ENCODE measurements at regions not wholly inside any gene's neighbourhood (a gene's known extent, or its start where the extent isn't known, plus 50 kb on each side); places are given as distances from the start of the nearest gene placed in this dataset.

DNA sequence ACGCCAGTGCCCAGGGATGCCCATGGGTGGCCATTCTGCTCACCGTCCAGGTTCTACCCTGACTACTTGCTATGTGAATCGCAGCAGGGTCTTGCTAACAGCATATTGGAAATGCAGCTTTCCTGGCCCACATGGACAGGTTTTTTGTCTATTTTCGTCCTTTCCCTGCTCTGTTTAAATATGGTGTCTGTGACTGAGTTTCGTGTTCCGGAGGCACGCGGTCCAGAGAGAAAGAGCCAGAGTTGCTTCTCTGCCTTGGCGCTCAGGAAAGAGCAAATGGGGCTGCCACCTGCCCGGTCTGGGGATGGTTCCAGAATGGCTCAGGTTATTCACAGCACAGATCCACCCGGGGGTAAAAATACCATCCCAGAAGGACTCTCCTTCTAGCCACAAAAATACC, 456.2 kb downstream of the BCL11A start:
- no peak for DNase-seq (ENCODE audit: low read depth in 2 of 2)

DNA sequence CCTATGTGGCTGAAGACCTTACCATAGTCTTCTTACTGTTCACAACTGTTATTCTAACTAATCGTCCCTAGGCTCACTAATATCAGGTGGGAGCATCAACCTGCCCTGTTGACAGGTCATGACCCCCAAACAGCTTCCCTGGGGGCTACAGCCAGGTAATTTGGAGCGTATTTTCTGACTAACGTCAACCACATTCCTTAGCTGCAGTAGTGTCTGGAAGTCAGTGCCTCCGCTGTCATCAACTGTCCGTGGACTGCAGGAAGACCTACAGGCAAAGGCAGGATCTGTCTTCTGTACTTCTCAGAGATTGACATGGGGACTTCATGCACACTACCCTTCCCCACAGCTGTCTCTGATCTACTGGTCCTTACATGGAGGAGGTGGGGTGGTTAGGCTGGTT, 456.9 kb downstream of the BCL11A start:
- no peak for DNase-seq (ENCODE audit: low read depth in 2 of 2)

DNA sequence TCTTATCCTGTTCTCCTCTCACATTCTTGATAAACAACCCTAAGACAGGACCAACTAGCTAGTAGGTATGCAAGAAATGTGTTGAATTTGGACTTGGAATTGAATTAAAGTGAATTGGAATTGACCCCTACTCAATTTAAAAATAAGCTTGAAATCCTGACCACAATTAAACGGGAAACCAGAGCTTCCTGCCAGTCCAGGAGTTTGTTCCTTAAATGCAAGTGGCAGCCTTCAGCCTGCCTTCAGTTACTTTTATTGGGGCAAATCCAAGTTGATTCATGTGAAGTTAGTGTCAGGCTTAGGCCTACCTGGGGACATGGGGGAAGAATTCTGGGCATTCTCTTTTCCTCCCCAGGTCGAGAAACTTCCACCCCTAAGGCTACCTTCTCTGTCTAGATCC, 457.6 kb downstream of the BCL11A start:
- DNase-seq (ENCODE audit: low read depth in 2 of 2): no peak

DNA sequence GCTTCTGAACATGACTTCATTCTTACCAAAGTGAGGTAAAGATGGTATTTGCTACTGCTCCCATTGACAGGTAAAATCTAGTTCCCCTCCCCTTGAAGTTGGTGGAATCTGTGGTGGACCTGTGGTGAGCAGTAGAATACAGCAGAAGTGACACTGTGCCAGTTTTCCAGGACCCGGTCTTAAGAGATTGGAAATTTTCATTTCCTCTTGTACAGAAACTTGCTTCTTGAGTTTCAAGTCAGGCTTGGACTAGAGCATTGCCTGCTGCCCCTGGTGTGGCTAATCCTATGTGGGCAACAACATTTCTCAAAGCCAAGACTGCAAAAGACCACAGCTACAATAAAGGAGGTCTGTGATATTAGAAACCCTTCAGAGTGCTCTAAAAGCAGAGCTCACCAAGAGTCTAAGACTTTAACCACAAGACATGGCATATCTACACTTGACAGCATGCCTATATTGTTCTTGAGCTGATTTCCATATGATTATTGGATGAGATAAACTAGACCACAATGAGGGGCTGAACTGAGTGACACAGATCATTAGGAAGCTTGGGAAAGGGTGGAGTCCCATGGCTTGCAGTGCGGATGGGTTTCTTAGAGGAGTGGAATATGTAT, 458.1 kb downstream of the BCL11A start:
- DNase-seq (ENCODE audit: low read depth in 2 of 2): no peak

DNA sequence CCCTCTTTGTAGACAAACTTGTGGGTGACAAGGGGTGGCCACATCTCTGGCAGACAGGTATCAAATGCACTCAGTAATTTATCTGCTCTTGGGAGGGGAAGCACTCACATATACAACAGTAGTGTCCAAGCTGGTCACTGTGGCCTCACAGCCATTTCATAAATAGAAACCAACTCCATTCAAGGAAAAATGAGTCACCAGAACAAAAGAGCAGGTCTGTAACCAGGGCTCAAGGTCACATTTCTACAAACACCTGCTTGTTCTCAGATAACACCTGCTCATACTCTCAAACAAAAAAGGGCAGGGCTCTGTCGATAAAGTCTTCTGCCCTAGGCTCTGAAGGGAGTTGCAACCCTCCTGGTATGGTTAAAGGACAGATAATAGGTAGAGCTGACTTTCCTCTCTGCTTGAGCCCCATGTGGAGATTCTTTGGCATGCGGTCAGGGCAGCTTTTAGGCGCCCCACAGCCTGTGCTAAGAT, 459.0 kb downstream of the BCL11A start:
- DNase-seq (ENCODE audit: low read depth in 2 of 2): no peak

DNA sequence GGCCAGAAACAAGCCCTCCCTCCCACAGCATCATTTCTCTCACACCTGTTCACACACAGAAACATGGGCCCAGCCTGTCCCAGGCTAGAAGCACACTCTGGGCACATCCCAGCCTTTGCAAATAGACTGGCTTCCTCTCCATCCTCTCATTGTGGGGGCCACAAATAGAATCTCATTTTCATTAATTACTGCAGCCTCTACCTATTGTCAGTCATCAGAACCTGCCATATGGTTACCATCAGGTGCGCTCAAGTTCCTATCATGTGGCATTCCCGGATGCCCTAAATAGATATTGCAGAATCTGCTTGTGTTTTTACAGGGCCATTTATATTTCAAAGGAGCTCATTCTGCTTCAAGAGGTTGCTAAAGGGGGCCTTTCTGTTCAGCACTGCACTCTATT, 460.7 kb downstream of the BCL11A start:
- DNase-seq (ENCODE audit: low read depth in 2 of 2): no peak

DNA sequence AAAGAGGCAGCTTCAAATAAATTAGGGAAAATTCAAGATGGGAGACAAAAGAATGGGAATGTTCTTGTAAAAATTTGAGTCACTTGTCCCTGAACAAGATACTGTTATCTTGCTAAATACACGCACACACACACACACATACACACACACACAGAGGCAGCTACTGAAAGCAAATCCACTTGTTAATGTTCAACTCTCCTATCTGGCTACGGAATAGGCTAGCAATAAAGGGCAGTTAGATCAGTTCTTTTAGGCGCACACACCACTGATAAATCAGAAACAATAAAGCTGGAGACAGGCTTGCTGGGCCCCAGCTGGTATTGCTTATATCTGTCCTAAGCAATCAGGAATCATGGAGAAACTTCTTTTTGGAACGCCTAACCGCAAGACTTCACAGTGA, 461.6 kb downstream of the BCL11A start:
- DNase-seq (ENCODE audit: low read depth in 2 of 2): no peak

DNA sequence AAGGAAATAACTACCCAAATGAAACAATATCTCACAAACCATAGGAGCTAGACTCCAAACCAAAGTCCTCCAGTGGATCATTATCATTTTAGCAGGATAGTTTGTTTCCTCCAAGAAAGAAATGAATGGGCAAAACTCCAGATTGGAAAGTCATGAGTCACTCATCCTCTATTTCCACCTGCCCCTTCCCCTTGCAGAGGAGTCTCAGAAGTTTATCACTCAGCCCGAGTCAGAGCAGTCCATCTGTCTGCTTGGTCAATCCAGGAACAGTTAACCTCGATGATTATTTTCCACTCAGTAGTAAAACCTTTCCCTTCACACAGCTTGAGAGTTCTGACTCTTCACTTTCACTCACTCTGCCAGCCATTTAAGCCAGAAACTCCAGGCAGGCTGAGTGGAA, 462.2 kb downstream of the BCL11A start:
- no peak for DNase-seq (ENCODE audit: low read depth in 2 of 2)

DNA sequence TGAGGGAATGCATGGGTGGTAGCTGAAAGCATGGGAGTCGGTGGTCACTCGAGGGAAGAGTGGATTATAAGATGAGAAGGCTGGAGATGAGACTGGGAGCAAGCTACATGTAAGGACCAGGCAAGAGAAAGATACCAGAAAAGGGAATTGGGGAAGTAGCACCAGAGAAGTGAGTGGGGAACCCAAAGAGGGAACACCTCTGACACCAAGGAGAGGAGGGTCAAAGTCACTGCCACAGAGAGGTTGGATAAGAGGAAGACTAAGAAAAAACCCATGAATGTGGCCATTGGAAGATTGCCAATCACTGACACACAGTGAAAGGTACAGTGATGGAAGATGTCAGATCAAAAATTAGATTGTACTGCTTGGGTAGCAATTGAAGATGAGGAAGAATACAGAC, 473.9 kb downstream of the BCL11A start:
- DNase-seq (ENCODE audit: low read depth in 2 of 2): no peak

DNA sequence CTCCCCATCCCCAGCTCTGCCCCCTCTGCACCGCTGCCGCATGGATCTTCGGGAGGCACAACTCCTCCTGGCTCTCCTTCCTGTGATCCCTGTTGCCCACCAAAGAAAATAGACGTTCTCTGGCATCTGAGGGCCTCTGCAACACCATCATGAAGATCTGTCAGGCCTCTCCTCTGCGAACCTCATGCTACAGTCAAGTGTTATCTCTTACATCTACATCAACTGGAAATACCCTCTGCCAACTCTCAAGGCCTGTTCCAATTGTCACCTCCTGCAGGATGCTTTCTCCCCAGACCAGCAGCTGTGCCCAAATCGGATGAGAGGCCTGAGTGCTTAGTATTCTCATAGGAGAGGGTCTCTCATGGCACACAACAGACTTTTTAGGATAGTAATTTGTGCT, 478.4 kb downstream of the BCL11A start:
- DNase-seq (ENCODE audit: low read depth in 2 of 2): no peak

DNA sequence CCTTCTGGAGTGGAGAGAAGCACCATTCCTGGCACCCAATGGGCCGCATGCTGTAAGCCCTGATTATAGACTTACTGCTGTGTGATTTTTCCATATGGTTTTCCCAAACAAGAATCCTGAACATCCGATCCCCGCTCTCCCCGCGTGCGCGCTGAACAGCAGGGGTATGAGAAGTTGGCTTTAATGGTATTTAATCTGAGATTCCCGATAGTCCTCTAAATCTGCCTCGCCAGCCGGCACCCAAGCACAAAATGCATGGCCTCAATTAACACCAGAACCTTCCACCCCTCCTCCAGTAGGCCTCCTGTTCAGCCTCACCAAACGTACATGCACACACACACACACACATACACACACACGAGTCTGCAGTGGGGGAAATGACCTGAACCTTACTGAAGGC, 480.3 kb downstream of the BCL11A start:
- DNase-seq (ENCODE audit: low read depth in 2 of 2): no peak

DNA sequence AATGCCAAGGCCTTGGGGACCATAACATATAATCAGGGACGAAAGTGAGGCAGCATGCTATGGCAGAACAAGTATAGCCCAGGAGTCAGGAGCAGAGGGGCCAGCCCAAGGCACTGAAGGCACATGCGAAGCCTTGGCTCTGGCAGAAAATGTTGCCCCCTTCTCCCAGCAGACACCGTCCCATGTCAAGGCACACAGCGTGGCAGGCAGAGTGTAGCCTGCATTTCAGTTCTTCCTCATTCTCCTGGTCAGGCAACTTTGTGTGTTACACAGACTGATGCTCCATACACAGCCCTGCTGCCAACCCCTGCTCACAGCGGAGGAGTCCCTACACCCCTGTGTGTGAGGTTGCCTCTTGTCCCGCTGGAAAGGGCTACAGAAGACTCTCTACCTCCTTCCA, 480.8 kb downstream of the BCL11A start:
- DNase-seq (ENCODE audit: low read depth in 2 of 2): no peak

DNA sequence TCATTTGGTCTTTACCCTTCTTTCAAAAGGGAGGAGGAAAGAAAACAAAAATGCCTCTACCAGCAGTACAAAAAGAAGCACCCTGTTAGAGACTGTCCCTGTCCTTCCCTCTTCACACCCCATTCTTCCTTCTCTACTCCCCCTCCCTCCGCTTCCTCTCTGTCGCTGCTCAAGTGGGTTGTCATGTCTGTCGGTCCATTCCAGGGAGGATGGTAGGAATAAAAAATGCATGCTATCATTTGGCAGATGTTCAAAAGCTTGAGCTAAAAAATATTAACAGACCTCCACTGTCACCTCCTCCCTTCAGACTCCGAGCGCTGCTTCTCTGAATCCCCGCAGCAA, 482.0 kb downstream of the BCL11A start:
- no peak for DNase-seq (ENCODE audit: low read depth in 2 of 2)

DNA sequence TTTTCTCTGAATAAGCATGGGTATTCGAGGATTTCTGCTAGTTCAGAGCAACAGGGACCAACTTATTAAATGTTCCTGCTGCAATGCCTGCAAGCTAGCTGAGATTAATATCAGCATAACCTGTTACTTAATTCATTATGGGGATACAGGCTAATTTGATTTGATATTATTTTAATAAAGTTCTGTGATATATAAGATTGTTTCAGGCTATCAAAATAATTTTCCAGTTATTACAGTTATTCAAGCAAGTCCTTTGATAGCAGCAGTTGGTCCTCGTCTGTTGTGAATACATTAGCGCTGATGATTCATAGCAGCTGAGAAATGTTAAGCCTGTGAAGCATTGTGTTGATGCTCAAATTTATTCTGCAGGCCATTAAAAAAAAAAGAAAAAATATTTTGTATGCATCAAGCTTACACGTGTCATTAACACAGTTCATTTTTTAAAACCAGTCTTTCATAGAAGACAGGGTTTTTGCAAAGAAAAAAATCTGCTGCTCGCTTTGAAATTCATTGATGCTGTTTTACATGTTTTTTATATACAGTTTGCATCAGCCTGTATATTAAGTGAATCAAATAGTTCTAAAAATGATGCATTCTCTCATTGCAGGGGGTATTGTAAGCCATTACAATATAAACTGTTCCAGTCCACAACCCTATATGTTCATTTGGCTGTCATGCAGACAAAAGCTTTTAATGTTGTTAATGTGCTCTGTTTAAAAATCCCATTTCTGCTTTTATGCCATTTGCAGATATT, 482.5 kb downstream of the BCL11A start:
- no peak for DNase-seq (ENCODE audit: low read depth in 2 of 2)

DNA sequence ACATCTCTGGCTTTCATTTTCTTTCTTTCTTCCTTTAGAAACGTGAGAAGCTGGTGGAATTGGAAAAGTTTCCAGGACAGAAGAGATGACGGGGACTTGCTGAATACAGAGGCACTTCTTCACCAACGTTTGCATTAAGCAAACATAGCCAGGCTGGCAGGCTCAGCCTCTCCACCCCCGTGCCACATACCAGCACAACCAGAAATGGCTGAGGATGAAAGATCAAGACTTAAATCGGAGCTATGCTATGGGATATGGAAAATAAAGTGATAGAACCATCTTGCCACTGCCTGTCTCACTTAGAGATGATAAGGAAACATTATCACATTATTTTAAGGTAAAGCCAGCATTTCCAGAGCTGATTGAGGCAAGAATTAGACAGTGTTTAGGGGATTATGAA, 483.3 kb downstream of the BCL11A start:
- no peak for DNase-seq (ENCODE audit: low read depth in 2 of 2)

DNA sequence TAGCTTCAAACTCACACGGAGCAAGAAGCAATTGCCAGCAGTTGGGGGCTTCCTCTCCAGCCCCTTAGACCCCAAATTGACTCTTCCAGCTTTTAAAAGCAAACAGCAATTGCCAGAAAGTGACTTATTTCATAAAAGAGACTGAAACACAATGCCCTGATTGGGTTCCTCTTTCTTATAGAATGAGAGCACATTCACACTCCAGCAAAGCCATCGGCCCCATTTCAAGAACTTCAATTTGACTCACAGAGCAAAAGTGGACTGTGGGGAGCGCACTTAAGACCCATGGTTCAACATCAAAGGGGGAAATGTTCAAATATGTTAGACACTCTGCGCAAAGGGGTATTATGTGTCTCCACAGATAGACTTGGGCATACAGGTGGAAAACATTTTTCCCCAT, 484.7 kb downstream of the BCL11A start:
- DNase-seq (ENCODE audit: low read depth in 2 of 2): no peak

DNA sequence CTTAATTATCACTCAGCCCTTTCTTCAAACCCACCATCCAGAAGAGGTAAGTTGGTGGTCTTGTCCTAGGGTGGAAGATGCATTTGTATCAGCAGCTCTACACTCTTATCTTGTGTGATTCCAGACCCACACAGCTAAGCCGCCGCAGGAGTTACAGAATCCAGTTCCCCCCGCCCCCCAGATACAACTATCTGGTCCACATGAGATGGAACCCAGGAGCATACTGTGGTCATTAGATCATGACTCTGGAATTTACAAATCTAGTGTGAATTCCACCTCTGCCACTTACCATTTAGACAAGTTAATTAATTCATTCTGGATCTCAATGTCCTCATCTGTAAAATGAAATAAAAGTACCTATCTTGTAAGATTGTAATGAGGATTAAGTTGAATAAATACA, 486.4 kb downstream of the BCL11A start:
- no peak for DNase-seq (ENCODE audit: low read depth in 2 of 2)

DNA sequence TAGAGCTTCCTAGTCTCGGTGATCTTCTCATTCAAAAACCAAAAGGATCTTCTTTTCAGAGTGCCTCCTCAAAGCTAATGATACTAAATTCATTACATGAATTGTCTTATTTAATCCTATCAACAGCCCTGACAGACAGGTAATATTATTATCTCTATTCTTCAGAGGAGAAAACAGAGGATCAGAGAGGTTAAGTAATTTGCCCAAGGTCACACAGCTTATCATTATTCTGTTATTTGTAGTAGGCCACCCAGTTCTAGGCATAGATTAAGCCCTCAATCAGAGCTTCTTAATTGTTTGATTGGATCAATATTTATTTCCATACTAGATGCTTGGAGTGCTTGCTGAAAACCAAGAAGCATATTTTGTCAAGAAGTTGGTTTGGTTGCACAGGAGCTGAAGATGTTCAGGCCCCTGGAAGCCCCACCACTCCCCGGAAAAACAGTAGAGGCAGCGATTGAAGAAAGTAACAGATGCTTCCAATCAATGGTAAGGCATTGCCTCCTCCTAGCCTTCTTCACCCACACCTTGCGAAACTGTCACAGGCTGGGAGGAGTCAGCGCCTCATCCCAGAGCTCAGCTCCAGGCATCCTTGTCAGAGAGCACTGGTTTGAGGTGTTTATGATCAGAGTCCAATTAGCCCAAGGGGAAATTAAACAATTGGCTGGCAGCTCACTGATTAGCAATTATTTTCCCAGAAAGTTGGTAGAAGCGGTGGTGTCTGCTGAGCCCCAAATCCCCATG, 487.2 kb downstream of the BCL11A start:
- no peak for DNase-seq (ENCODE audit: low read depth in 2 of 2)

DNA sequence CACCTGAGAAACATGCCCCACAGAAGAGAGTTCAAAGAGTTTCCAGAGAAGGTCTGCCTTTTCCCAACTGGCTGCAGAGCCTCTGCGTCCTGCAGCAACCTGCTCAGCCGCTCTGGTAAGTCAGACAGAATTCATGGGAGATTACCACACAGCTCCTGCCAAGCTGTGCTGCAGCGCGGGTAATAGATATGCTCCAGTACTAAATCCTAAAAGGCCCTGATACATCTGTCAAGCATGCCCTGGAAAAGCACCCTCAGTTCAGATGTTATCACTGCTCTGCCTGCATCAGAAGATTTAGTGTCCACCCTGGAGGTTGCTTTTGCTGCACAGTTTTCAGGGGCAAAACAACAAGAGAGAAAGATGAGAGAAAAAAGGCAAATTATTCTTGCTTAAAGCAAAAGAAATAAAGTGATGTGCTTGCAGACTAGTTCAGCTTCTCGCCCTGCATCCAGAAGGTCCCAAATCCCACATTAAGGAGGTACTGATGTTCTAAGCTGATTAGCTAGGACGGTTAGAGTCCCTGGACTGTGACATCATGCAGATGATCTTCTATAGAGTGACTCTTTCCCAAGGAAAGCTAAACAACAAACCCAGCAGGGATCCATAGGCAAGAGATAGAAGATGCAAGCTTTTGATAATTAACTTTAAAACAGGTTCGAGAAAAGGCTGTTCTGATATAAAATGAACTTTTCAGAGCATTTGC, 488.6 kb downstream of the BCL11A start:
- DNase-seq (ENCODE audit: low read depth in 2 of 2): no peak

DNA sequence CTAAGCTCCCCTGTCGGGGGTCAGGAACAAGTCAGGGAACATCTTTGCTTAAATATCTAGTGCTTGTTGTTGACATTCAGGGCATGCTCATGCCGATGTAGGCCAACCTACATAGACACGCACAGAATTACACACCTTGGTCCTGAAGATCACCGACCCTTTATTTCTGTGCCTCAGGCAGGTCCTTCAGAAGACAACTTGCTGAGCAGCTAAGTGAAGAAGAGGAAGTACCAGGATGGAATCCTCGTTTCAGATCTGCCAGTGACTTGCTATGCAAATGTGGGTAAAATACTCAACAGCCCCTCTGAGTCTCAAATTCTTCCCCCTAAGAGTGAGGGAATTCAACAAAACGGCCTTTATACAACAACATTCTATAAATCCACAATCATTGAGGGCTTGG, 494.7 kb downstream of the BCL11A start:
- DNase-seq (ENCODE audit: low read depth in 2 of 2): no peak

DNA sequence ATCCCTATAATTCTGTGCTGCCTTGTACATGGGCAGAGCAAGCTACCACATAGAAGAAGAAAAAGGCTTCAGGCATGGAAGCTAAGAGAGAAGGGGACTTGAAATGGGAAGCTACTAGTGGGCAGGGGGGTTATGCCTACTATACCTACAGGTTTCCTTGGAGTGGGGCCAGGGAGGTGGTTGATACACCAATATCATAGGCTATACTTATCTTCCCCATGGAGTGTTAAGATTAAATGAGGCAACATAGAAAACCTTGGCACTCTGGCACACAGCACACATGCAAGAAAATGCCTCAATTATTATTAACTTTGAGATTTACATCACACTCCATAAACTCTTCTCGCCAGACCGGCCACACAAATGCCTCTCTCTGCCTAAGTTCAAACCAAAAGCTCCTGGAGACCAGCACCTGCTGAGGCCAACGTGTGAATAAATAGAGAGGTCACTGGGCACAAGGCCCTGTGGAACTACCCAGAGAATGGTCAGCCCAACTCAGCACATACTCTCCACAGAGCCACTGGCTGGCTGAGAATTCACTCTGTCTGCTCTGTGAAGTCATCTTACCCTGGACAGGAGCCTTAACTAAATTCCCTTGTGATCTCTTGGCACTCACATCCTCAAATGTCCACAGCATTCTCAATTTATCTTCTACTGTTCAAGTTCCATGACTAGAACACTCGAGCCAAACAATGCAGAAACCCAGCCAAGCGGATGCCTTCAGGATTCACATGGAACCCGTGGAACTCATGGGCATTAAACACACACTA, 498.7 kb downstream of the BCL11A start:
- DNase-seq (ENCODE audit: low read depth in 2 of 2): no peak

DNA sequence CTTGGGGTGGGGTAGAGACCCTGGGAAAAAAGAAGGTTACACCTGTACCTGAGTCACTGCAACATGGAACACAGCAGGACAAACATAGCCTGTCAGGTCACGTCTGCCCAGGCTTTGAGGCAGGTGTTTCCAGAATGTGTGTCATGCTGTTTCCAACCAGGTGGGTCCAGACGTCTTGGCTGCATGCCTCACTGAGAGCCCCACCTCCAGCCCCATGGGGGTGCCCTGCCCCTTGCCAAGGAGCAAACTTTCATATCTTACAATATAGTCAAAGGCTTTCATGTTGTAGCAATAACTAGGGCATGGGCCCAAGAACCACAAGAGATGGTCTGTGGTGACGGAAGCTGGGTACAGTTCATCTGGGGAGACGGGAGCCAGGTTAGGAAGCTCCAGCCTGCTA, 499.7 kb downstream of the BCL11A start:
- DNase-seq (ENCODE audit: low read depth in 2 of 2): no peak
